GM19452 (cell line): ENCODE measurements at regions not wholly inside any gene's neighbourhood (a gene's known extent, or its start where the extent isn't known, plus 50 kb on each side); places are given as distances from the start of the nearest gene placed in this dataset.
"Not testable (repeated sequence)": the region's sequence is repeated elsewhere in the genome, so short reads cannot be mapped to it uniquely, and the experiment has no call there.

Source experiments
- ATAC-seq: cut with Tn5 transposase; IDR thresholded peaks from one replicate; pipeline ENCODE4 v1.9.1; 2021; ENCODE audit not compliant: unreplicated experiment

DNA sequence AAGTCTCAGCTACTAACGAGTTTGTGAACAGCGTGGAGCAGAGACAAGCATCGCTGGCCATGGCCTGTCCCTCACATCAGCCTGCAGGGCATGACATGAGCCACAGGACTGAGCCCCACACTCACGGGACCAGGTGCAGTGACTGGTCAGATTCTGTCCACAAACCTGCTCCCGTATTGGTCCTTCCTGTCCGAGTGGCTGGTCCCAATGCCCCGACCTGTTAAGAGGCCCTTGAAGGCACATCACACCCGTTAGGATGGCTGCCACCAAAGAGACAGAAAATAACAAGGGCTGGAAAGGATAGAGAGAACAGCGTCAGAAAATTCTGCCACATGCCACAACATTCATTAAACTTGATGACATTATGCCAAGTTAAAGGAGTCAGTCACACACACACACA is 403.2 kb upstream of the MYT1L start:
- no peak for ATAC-seq

DNA sequence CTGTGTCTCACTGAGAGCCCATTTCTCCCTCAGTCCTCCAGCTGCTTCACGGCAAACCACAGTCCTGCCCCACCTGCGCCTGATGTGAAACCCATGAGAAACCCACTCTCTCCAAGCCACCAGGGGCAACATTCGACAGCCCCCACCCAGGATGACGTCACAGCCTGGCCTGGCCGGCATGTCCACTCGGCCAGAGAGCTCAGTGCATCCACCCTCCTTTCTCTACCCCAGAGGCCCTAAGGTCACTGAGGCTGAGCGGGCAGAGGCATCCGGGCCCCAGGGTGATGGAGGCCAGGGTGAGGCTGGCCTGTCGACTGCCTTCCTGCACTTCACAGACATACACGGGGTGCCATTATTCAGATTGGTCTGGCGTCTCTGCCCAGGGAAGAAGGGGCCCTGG is 402.7 kb upstream of the MYT1L start:
- ATAC-seq, result no peak

DNA sequence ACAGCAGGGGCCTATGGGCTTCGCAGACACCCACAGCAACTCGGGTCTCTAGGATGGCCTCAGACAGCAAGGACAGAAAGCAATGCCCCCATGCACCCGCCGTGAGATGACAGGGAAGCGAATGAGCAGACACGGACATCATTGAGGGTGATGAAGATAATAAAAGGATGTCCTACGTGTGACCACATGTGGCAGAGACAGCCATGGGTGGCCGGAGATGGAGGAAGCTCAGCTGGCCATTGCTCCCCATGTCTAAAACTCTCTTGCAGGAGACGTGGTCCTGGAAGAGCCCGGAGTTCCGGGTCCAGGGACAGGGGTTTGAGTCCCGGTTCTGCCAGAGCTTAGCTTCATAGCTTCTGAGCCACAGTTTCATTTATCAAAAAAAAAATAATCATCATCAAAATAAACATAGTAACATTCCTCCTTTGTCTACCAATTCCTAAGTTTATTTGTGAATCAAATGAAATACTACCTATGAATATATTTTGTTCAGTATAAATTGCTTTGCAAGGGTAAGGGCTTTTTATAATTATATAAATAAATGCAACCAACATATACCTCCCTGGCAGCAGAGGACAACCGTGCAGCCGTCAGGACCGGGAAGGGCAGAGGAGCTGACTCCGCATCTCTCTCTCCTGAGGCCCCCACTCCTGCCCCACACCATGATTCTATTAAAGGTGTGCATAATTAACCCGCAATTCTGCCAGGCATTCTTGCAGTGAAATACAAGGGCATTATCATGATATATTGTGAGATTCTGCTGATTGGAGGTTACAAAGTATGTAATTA is 401.4 kb upstream of the MYT1L start:
- no peak for ATAC-seq

DNA sequence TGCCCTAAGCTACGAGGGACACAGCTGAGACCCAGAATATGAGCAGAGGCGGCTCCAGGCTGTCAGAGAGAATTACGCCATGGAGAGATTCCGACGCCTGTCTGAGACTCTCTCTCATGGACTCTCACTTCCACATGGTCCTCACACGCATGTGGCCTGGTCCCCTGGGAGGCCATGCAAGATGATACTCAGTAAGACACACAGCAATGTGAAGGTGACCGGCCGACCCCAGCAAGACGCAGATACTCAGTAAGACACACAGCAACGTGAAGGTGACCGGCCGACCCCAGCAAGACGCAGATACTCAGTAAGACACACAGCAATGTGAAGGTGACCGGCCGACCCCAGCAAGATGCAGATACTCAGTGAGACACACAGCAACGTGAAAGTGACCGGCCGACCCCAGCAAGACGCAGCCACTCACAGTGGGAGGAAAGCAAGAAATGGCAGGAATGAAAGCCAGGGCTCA is 400.8 kb upstream of the MYT1L start:
- ATAC-seq, result no peak

DNA sequence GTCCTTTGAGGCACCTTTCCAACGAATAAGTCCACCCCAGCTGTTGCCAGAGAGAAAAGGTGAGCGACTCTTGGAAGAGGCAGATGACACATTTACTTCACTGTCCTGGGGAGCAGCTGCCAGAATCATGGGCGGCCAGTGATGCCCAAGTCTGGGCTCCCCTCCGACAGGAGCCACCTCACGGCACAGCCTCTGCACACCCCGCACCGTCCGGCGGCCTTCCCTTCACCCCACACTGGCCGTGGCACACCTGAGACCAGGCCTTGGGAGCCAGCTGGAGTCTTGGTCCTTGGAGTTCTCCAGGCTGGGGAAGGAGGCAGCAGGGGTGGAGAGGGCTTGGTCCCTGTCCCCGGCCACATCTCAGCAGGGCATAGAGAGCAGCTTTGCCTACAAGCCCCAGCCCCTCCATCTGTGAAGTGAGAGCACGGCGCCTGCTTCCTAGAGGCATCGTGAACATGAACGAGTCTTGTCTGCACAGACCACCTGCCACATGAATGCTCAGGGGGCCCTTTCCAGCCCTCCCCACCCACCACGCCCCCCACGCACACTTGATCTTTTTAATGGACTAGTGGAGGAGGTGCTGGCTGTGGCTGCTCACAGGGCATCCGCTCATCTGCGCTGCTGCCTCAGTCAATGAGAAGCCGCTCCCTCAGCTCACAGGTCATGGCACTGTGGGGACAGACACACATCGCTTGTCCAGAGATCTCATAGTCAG is 400.2 kb upstream of the MYT1L start:
- ATAC-seq, result no peak

DNA sequence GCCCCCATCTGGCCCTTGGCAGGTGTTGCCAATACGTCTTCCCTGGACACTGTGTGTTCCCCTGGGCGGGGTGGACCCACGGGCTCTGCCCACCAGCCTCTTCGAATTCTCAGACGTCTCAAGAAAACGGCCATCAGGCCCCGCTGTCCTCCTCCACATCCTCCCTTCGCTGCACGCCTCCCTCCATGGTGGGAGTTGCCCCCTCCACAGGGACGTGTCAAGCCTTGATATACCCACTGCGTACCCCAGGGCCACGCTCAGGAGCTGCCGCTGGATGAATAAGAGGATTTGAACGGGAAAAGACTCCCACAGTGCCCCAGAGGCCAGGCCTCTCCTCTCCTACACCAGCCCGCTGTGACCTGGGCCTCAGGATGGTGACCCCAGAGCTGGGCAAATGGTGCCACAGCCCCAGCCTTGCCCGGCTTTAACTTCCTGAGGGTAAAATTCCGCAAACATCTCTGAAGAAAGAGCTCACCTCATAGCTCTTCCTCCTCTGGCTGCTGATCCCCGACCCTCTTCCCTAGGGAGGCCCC is 399.3 kb upstream of the MYT1L start:
- no peak for ATAC-seq

GRCh38 chr2:2729246-2729645 is 398.2 kb upstream of the MYT1L start:
- ATAC-seq, result no peak

- no peak for ATAC-seq
Measured at GRCh38 chr2:2728635-2729034, 397.6 kb upstream of the MYT1L start.

- no peak for ATAC-seq
Measured at GRCh38 chr2:2727876-2728511, 396.9 kb upstream of the MYT1L start.

GRCh38 chr2:2726163-2726562 is 395.1 kb upstream of the MYT1L start:
- ATAC-seq, result no peak

DNA sequence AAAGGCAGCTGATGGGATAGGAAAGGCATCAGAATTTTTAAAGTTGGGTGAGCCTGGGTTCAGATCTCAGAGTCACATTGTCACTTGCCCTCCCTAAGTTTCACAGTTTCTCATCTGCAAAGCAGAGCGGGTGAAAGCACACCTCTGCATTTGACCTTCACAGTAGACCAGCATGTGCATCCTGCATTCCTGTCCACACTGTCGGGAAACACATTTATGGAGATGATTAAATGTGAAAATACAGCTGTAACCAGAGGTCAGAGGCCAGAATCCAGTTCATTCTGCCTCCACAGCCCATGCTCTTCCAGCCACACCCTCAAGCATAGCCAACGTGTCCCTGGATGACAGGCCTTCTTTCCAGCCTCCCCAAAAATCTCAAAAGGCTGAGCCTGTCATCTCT is 392.0 kb upstream of the MYT1L start:
- ATAC-seq, result no peak

DNA sequence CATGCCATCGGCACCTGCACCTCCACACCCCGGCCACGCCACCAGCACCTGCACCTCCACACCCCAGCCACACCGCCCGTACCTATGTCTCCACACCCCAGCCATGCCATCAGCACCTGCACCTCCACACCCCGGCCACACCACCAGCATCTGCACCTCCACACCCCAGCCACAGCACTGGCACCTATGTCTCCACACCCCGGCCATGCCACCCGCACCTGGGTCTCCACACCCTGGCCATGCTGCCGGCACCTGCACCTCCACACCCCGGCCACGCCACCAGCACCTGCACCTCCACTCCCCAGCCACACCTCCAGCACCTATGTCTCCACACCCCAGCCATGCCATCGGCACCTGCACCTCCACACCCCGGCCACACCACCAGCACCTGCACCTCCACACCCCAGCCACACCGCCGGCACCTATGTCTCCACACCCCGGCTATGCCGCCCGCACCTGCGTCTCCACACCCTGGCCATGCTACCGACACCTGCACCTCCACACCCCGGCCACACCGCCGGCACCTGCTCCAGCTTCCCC is 390.3 kb upstream of the MYT1L start:
- ATAC-seq, result no peak

GRCh38 chr2:2720806-2721205 is 389.7 kb upstream of the MYT1L start:
- not testable (repeated sequence) for ATAC-seq

DNA sequence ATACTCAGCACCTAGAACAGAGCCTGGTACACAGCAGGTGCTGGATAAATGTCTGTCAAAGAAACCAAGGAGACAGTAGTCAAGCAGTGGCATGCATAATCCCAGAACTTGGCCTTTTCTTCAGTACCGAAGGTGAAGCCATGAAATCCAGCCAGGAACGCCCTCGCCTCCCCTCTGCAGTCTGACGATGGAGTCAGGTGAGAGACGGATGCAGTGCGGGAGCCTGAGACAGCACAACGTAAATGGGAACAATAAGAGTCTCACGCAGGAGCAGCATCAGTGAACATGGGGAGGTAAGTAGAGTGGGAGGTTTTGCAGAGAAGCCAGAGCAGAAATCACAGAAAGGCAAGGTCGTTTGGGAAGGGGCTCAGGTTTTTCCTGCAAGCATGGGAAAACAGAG is 389.3 kb upstream of the MYT1L start:
- no peak for ATAC-seq

DNA sequence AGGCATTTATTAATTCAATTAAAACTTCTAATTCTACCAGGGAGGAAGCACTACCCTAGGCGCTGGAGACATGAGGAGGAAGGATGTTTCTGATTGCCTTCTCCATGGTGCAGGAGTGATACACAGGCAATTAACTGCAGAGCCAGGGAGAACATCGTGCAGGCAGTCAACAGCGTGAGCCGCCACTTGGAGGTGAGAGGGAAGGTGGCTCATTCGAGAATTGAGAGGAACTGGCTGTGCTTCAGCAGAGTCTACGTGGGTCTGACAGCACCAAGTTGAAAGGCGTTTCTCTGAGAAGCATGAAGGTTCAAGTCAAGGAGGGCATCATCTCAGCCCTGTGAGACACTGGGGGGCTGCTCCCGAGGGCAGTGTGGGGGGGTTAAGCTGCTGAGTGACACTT is 388.7 kb upstream of the MYT1L start:
- ATAC-seq, result no peak

- ATAC-seq, result no peak
Measured at GRCh38 chr2:2719015-2719414, 387.9 kb upstream of the MYT1L start.

GRCh38 chr2:2717406-2717805 is 386.3 kb upstream of the MYT1L start:
- no peak for ATAC-seq

GRCh38 chr2:2716771-2717170 is 385.7 kb upstream of the MYT1L start:
- no peak for ATAC-seq

DNA sequence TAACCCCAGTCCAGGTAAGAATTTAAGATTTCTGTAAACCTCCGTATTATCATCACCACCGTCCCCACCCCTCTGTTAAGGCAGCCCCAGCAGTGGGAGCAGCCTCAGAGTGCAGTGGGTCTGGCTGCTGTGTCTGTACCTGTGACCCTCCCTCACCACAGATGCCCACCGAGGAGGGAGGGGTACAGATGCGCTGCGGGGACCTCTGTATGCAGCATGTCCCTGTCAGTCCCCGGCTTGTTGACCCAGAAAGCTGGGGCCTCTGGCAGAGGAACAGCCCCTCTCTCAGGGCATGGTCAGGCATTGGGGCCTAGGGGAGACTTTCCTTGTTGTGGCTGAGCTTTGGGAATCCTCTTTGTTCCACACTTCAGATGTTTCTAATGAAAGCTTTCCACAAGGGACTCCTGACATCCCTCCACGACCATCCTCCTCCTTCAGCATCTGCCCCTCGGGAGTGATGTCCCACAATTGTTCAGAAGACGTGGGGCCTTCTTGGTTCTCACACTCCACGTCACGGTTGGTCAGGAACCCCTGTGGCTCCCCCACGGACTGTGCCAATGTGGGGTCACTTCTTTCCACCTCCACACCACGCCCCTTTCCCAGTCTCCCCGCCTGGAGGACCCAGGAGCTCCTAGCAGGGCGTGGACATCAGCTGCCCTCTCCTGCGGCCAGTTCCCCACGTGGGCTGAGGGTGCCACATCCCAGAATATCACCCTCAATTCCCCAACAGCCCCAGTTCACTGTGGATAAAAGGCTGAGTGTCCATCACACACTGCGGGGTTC is 384.2 kb upstream of the MYT1L start:
- ATAC-seq, result no peak

DNA sequence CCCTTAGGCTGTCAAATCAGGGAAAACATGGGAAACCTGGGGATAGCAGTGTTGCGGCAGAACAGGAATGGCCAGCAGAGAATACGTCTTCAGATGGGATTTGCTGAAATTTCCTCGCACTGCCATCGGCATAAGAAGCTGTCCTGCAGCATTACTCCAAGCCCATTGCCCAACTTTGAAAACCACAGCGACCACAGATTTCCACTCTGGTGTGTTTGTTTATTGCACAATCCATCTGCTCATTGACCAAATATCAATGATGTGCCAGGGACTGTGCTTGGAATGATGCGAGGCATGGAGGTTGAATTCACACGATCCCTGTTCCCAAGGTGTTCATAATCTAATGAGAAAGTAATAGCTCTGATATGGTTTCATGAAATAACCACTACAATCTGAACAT is 383.3 kb upstream of the MYT1L start:
- ATAC-seq, result no peak

- ATAC-seq, result no peak
Measured at GRCh38 chr2:2709431-2709770, 378.3 kb upstream of the MYT1L start.
